NCI-H128 (cell line): ENCODE measurements at regions not wholly inside any gene's neighbourhood (a gene's known extent, or its start where the extent isn't known, plus 50 kb on each side); places are given as distances from the start of the nearest gene placed in this dataset.
"Not testable (repeated sequence)": the region's sequence is repeated elsewhere in the genome, so short reads cannot be mapped to it uniquely, and the experiment has no call there.

Experiments used
- DNase-seq: peaks from one replicate; lab custom pipeline; 2025; ENCODE audit not compliant: unreplicated experiment; lab: John Stamatoyannopoulos, UW

DNA sequence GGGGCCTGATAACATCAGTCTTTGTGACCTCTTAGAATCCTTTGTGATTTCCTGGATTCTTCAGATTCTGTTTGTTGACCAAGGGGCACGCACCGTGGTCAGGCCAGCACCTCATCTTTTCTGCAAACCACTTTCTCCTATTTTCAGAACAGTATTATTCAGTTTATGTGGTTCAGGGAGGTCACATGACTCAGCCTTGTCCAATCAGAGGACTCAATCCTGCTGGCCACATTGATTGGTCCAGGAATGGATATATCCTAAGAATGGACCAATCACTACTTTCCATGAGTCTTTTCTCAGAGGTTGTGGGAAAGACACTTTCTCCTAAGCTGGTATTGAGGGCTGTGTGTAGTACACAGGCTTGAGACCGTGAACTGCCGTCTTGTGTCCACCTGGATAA lies 123.1 kb upstream of the EEF2KMT start:
- DNase-seq, result no peak

DNA sequence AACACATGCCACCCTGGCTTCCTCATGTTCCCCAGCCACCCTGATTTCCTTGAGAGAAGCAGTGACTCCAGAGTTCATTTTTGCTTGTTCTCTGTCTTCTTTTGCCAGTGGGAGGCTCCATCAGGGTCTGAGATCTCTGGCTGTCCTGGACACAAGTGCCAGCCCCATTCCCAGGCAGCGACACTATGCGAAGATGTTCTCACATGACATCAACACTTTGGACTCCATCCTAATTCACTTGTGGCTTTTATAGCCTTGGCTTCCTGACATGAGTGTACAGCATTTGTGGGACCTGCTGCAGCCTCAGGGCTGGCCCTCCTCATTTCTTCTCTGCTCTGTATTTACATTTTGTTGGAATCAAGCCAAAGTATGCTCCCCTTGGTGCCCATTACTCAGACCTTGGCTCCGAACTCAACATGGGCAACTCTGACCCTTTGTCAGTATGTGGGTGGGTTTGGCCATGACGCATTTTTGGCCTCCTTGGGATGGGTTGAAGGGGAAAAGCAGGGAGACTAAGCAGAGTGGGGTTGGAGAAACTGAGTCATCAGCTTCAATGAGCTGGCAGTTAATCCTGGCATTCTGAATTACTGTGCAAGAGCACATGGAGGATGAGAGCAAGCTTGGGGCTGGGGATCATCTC lies 119.0 kb upstream of the EEF2KMT start:
- DNase-seq, result no peak

DNA sequence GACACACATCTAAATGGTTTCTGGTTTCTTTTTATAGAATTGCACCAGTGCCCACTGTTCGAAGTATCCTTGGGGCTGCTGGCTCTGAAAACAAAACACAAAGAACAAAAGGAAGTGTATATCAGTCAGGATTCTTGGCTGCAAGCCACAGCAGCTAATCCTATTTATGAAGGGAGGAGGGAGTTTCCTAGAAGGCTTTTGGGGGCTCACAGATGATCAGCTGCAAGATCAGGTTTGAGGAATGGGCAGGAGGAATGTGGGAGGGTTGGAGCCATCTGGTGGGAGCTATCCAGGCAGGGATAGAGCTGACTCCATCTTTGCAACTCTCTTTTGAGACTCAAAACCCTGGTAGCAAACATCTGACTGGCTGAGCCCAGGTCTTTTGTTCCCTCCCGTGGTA lies 118.3 kb upstream of the EEF2KMT start:
- no peak for DNase-seq

DNA sequence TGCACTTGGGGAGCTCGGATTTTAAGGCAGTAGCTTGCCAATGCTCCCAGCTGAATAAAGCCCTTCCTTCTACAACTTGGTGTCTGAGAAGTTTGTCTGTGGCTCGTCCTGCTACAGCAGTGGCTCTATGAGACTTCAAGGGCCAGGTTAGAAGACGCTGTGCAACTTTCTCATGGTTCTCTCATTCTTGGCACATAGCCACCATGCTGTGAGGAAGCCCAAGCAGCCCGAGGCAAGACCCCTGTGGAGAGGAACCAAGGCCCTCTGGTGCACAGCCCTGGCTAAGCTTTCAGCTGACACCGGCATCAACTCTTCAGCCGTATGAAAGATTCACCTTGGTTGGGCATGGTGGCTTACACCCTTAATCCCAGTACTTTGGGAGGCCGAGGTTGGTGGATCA lies 116.9 kb upstream of the EEF2KMT start:
- DNase-seq, result no peak

DNA sequence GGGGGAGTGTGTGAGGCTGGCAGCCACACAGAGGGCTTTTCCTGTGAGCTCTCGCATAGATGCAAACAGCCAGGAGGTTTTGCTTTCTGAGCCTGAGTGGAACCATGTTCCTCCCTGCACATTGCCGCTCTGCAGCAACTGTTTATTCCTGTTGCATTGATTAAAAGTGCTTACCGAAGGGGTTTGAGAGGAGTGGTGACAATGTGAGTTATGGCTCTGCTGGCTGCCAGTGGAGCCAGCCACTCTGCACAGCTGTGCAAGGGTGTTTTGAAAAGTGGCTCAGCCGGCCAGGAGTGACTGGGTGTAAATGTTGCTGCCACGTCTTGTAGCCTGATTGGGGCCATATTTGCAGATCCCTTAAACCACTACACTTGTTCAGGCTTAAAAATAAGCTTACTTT lies 114.9 kb upstream of the EEF2KMT start:
- not testable (repeated sequence) for DNase-seq

DNA sequence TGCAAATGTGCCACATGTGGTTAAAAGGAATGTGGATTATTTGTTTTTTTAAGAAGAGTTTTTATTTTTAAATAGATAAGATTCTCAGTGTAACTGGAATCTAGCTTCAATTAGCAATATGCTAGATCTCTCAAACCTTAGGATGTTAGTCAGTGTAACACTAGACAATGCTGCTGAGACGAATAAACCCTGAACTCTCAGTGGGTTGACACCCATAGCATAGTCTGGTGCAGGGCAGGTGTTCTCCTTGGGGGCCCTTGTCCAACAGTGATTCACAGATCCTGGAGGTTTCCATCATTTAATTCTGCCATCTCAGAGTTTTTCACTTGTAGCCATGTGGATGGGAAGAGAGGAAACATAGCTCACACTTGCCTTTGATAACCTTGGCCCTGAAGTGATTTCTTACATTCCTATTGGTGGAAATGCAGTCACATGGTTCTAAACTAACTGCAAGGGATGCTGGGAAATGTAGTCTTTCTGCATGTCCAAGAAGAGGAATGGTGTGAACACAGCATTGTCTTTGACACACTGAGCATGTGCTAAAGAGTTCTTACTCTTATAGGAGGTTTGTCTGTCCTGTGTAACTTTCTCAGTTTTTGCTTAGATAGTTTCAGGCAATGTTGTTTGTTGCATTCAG lies 110.4 kb upstream of the EEF2KMT start:
- DNase-seq, result not testable (repeated sequence)

DNA sequence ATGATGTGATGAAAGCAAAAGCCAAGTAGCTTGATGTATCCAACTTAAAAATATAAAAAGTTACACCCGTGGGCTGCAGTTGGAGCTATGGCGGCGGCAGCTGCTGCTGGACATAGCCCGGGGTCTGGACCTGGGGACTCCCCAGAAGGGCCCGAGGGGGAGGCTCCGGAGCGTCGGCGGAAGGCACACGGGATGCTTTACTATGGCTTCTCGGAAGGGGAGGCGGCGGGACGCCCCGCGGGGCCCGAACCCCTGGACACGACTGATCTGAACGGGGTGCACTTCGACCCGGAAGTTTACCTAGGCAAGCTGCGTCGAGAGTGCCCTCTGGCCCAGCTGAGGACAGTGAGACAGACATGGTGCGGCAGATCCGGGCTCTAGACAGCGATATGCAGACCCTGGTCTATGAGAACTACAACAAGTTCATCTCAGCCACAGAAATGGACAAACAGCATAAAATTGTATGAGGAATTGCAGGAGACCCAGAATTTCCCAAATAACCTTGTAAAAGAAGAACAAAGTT lies 109.5 kb upstream of the EEF2KMT start:
- no peak for DNase-seq

DNA sequence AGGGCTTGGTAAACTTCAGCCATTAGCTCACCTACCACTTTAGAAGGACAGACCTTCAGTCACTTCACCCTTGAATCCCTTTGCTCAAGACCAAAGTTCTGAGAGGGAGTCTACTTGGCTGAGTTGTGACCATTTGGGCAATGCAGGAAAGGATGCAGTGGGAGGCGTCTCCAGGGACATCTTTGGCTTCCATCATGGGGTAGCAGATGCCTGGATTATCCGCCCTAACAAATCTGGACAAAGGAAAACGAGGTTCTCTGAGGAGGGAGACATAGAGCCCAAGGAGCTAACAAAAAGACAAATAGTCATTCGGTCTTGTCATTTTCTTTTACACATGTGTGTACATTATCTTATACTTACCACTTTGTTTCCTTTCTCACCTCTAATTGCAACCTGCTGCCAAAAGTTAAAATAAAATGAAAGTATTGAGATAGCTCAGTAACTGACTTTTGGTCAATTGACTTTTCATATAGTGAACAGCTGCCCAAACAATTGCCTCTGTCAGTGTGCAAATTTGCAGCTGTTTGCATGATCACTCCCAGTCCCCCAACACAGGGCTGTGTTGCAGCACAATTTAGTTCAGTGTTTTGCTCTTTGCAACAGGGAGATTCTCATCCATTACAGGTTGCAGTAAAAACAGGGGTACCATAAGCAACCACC lies 108.9 kb upstream of the EEF2KMT start:
- no peak for DNase-seq

DNA sequence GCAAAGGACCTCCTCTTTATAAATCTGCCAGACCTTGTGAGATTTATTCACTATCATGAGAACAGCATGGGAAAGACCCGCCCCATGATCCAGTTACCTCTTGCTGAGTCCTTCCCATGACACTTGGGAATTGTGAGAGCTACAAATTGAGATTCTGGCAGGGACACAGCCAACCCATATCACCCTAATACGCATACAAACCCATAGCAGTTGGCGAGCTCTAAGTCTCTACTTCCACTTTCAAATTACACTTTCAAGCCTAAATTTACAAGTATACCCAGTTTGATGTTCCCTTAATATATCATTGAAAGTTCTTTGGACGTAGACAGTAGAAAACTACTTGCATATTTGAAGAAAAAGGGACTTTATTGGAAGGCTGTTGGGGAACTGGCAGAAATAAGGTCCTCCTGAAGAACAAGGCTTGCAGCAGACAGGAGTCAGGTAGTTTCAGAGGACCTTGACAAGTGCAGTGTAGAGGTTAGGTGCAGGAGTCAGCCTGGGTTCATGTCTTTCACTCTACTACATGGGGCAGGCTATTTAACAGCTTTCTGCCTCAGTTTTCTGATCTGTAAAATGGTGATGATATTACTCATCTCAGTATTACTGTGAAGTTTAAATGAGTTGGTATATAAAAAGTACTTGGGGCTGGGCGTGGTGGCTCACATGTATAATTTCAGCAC lies 107.9 kb upstream of the EEF2KMT start:
- no peak for DNase-seq

DNA sequence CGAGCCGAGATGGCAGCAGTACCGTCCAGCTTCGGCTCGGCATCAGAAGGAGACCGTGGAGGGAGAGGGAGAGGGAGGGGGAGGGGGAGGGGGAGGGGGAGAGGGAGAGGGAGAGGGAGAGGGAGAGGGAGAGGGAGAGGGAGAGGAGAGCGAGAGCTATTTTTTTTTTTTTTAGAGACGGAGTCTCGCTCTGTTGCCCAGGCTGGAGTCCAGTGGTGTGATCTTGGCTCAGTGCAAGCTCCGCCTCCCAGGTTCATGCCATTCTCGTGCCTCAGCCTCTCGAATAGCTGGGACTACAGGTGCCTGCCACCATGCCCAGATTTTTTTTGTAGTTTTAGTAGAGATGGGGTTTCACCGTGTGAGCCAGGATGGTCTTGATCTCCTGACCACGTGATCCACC lies 106.1 kb upstream of the EEF2KMT start:
- not testable (repeated sequence) for DNase-seq

DNA sequence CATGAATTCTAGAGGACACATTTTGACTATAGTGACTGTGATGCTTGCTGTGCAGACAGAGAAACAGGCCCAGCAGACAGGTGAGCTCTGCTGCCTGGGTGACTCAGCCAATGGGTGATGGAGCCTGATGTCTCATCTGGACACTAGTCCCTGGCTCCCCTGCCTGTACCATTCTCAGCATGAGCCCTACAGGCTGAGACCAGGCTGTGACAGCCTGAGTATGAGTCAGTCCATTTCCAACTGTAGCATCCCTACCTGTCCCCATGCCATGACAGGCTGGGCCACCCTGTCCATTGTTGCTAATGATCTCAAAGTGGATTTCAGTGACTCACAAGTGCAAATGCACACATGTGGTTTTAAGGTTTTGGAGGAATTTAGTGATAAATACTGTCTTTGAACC lies 102.5 kb upstream of the EEF2KMT start:
- DNase-seq, result no peak

DNA sequence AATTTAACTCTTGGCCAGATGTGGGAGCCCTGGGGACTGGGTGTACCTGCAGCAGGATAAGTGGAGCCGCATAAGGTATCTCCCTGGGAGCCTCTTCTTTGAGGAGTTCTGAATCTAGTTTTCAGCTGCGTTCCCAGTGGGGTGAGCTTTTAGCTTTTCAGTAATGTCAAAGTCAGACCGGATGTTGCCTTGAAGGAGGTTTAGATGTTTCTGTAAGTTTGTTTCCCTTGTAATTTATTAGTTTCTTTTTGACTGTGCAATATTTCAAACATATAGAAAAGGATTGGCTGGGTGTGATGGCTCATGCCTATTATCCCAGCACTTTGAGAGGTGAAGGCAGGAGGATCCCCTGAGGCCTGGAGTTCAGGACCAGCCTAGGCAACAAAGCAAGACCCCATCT lies 98.6 kb upstream of the EEF2KMT start:
- no peak for DNase-seq

DNA sequence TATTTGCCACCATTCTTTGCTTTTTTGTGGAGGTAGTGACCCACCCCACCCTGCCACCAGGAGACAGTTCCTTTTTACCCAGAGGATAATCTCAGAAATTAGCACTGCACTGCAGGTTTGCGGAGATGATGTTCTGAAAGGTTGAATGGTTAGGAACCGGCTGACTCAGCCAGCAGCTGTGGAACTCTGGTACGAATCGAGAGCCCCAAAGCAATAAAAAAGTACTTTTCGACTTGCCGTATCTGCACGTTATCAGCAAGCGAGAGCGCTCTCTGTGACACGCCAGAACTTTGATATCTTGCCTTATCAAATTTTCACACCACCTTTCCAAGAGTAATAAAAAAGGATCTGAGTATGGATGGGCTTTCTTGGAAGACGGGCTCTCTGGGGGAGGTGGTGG lies 96.3 kb upstream of the EEF2KMT start:
- DNase-seq, result no peak

DNA sequence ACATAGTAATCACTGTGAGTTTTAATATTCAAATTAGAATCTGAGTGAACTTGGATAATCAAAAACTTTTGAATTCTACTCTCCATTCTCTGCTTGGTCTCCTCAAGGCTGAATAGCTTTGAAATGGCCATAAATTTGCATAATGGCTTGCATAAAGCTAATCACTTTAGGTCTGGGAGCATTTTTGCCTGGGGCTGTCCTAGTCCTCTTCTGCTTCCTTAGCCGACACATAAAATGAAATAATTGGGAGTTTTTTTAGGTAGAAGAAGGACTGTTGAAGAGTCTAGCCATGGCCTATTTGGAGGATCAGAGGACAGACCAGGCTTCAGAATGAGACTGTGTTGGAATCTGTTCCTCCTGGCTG lies 91.4 kb upstream of the EEF2KMT start:
- DNase-seq, result no peak

DNA sequence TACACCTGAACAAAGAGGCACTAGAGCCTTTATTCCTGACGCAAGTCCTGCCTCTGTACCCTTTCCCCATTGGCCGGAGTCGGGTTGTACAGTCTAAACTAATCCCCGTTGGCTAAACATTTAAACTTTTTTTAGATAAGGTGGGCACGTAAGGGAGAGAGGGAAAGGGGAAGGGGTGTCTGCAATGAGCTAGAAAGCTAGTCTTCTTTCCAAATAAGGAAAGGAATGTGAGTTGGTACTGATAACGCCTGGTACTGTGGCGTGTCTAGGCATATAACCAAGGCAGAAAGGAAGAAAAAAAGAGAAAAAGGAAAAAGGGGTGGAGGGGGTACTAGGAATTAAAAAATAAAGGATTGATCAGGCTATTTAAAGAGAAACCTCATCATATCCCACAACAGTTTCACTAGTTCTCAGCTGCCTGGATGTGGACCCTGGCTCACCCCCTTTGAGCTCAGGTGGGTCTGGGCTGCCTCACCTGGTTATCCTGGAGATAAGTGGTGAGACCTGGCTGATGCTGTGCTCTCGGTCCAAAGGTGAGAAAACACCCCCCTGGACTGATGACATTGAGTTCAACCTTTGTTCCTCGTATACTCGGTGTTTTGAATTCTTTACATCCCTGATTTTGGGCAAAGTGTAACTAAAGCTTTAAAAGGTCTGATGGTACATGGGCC lies 90.9 kb upstream of the EEF2KMT start:
- no peak for DNase-seq

DNA sequence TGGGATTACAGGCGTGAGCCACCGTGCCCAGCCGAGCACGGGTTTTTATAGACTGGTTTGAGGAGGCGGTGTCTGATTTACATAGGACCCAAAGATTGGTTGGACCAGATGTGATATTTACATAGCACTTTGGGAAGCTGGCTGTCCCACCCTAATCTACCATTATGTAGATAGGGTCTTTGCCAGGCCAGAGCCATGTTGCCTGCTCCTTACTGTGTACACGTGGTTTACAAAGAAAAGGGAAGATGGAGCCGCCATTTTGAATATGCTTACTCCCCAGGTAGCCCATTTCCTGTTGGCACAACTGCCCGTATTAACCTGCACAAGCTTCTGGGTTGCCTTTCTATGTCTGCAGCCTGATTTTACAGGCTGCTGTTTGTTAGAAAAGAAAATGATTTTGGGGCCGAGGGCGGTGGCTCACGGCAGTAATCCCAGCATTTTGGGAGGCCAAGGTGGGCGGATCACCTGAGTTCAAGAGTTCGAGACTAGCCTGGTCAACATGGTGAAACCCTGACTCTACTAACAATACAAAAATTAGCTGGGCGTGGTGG lies 89.9 kb upstream of the EEF2KMT start:
- no peak for DNase-seq

DNA sequence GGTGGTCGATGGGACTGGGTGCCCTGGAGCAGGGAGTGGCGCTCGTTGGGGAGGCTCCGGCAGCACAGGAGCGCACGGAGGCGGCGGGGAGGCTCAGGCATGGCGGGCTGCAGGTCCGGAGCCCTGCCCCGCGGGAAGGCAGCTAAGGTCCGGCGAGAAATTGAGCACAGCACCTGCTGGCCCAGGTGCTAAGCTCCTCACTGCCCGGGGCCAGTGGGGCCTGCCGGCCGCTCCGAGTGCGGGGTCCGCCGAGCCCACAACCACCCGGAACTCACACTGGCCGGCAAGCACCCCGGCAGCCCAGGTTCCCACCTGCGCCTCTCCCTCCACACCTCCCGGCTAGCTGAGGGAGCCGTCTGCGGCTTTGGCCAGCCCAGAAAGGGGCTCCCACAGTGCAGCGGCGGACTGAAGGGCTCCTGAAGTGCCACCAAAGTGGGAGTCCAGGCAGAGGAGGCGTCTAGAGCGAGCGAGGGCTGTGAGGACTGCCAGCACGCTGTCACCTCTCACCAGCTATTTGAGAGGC lies 88.8 kb upstream of the EEF2KMT start:
- no peak for DNase-seq

DNA sequence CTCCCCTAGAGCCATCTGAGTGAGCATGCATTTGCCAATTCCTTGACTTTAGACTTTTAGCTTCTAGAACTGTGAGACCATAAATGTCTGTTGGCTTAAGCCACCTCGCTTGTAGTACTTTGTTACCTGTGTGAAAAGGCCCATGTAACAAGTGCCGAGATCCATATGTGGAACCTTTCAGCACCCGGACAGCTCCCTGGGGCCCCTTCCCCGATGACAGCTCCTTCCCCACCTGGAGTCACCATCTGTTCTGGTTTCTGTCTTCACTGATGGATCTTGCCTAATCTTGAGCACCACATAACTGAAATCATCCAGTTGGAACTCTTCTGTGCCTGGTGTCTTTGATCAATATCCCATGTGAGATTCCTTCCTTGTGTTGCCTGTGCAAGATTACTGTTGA lies 78.9 kb upstream of the EEF2KMT start:
- no peak for DNase-seq

DNA sequence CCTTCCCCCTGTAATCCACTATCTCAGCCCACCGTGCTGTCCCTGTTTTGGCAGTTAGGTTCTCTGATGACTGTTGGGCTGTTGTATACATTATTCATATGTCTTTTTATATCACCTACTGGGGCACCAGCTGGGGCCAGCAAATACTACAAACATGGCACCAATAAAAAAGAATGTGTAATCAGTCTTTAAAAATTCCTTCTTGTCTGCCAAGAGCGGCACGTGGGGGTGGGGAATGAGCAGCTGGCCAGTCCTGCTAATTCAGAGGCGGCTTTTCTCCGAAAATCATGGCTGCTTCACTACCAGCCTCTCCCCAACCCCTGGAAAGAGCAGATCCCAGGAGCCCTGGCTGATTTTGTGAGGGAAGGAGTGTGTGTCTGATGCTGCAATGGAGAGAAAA lies 77.7 kb upstream of the EEF2KMT start:
- DNase-seq, result no peak

DNA sequence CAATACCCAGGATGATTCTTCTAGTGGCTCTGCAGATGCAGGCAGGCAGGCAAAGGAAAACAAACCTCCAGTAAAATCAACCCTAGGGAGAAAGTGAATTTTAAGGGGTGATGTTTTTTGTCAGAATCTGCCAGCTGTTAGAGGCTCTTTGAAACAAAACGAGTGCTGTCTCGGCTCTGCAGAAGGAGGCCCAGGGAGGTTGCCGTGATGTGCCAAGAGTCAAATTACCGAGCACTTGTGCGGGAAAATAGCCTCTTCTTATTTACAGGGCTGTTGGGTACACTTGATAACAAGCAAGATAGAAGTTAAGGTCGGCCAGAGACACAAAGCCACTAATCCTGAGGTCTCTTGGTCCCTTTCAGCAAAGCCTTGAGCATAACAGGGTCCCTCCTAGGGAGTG lies 68.9 kb upstream of the EEF2KMT start:
- DNase-seq, result no peak

DNA sequence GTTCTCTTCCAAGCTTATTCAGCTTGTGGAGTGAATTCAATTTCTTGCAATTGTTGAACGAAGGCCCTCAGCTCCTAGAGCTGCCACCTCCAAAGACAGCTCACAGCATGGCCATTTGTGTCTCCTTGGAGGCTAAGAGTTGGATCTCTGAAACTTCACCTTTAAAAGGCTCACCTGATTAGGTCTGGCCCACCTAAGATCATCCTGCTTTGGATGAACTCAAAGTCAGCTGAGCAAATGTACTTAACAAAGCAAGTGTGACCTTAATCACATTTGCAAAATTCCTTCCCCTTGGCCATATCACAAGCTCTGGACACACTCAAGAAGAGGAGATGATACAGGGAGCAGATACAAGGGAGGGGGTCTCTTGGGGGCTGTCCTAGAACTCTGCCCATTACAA lies 67.8 kb upstream of the EEF2KMT start:
- DNase-seq, result not testable (repeated sequence)
